SK-N-MC (cell line): ENCODE measurements at regions not wholly inside any gene's neighbourhood (a gene's known extent, or its start where the extent isn't known, plus 50 kb on each side); places are given as distances from the start of the nearest gene placed in this dataset.

Source experiments
- DNase-seq: peaks from one replicate; pipeline ENCODE4 v3.0.0-alpha.2; 2011; ENCODE audit warnings: low read depth, low spot score
- H3K27ac ChIP-seq: fragments of 200-600 bp; sonication (generic); 2 replicates; pipeline ENCODE4 v1.5.1; 2016; ENCODE audit warnings: mixed run types
- H3K36me3 ChIP-seq: fragments of 200-600 bp; sonication (generic); 2 replicates; pipeline ENCODE4 v1.6.1; 2017; ENCODE audit warnings: antibody characterized with exemption, low read length, mixed read lengths; ENCODE audit not compliant: insufficient read depth
- H3K4me3 ChIP-seq: fragments of 200-600 bp; sonication (generic); 2 replicates; pipeline ENCODE4 v1.5.1; 2016
- H3K9ac ChIP-seq: fragments of 200-600 bp; sonication (generic); 2 replicates; pipeline ENCODE4 v1.8.0; 2017; ENCODE audit warnings: mixed run types, mixed read lengths; ENCODE audit not compliant: insufficient read length
- H3K9me3 ChIP-seq: fragments of 200-600 bp; sonication (generic); 2 replicates; pipeline ENCODE4 v1.6.1; 2017; ENCODE audit warnings: low read depth, mild to moderate bottlenecking, antibody characterized with exemption, low read length, moderate library complexity, mixed read lengths
- EZH2 ChIP-seq: fragments of 200-600 bp; sonication (generic); IDR thresholded peaks from one replicate; pipeline ENCODE4 v1.6.1; 2017; ENCODE audit warnings: antibody characterized with exemption
- FOXP2 ChIP-seq: optimal IDR thresholded peaks from 2 replicates; pipeline ENCODE3; 2011; ENCODE audit warnings: mild to moderate bottlenecking, moderate library complexity; ENCODE audit not compliant: insufficient read depth; ENCODE audit errors: extremely low read length, control extremely low read depth
- POLR2AphosphoS5 ChIP-seq: IDR thresholded peaks from 2 replicates; pipeline ENCODE4 v1.6.1; 2012; ENCODE audit warnings: mild to moderate bottlenecking, low read depth, low read length, borderline replicate concordance

DNA sequence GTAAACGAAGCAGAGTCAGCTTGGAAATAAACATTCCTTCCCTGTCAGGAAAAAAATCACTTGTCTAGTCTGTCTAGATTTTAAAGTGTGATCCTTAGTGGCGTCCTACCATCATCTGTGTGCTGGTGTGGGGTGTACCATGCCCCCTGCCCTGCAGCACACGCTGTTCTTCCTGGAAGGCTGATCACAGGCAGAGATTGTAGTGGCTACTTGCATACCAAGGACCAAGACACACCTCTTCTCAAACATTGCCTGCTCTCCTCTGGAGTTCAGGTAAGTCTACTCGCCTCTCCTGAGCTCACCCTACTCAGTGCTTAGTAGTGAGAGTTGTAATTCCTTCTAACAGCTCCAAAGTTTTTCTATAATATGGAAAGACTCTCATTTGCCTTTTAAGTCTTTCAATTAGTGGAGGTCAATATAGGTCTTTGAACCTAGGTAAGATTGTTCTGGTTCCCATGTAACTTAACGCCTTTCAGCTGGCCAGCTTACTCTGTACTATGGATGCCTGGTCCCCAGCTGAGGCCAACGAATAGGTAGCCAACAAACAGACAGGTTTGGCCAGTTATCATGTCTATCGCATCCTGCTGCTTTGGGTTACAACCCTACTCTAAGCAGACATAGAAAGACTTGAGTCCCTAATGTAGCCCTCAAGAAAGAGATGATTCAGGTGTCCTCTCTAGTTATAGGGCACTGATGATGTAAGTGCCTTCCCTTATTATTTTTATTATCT, 55.4 kb downstream of the XCL1 start:
- TF ChIP-seq FOXP2 (no peak), POLR2AphosphoS5 (no peak), EZH2 (no peak)
- no peaks in the 10 kb centered on the region for H3K36me3 ChIP-seq
- no peaks in the 10 kb centered on the region for H3K9me3 ChIP-seq
- no peak overlapping the region for H3K4me3 ChIP-seq
- H3K9ac ChIP-seq: no peak overlapping the region
- no peak for DNase-seq
- no peak overlapping the region for H3K27ac ChIP-seq

DNA sequence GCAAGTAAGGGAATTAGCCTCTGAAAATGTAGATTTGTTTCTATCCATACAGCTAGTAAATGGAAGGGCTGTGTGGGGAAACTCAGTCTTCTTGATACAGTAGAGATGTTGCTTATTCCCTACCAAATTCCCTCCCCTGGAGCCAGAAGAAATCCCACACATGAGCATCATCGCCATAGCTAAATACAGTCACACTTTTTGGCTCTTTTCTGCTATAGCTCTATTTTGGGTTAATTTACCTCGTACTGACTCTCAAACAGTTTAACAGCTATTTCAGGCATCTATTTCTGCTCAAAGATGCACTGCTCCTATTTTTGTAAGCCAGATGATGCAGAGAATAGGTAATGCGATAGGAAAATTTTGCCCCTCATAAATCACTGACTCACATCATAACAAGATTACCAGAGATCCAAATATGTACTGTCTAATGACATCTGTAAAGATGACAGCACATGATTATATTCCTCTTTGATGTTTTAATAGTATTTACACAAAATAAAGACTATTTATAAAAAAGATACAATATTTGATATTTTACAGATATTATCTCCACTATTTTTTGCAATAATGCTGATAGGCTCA, 58.6 kb downstream of the XCL1 start:
- Histone ChIP-seq H3K9ac (no peak overlapping the region), H3K27ac (no peak overlapping the region), H3K9me3 (no peaks in the 10 kb centered on the region), H3K4me3 (no peak overlapping the region), H3K36me3 (no peaks in the 10 kb centered on the region)
- TF ChIP-seq EZH2 (no peak), FOXP2 (no peak), POLR2AphosphoS5 (no peak)
- no peak for DNase-seq

DNA sequence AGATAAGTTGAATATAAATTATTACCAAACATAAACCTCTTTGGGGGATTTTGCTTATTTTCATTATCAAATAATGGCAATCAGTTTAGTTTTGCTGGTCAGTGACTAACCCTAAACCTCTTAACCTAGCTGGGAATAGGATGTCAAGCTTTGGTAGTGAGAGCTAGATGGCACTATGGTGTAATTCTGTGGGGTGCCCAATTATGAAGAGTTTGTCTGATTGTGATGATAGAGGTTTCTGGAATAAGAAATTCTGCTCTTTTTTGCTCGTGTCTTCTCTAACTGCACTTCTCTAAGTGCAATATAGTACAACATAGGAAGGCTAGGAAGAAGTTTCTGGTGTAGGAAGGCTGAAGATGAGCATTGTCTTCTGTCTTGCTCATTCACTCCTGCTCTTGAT, 59.8 kb downstream of the XCL1 start:
- no peak overlapping the region for H3K9ac ChIP-seq
- H3K27ac ChIP-seq: no peak overlapping the region
- no peaks in the 10 kb centered on the region for H3K9me3 ChIP-seq
- no peaks in the 10 kb centered on the region for H3K36me3 ChIP-seq
- no peak for DNase-seq
- TF ChIP-seq FOXP2: no peak
- no peak for TF ChIP-seq POLR2AphosphoS5
- TF ChIP-seq EZH2: no peak
- no peak overlapping the region for H3K4me3 ChIP-seq

DNA sequence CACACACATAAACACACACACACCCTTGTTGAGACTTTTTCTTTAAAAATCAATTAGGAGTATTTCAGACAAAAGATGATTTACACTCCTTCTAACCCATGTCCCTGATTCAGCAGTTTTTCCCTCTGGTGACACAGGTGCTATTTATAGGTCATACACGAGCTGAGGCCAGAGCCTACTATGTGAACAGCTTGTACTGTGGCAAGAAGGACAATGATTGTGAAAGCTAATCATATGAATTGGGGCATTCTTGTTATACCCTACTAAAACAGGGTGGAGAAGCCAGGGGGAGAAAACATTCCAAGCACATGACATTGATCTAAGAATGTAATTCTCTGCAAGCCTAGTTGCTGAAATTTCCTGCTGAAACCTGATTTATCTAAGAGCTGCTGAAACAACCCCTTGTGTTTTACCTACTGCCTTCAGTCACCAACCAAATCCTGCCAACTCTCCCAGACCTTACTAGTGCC, 60.3 kb downstream of the XCL1 start:
- no peak overlapping the region for H3K9ac ChIP-seq
- no peak for TF ChIP-seq FOXP2
- TF ChIP-seq POLR2AphosphoS5: no peak
- no peak for TF ChIP-seq EZH2
- no peak overlapping the region for H3K27ac ChIP-seq
- H3K36me3 ChIP-seq: no peaks in the 10 kb centered on the region
- no peaks in the 10 kb centered on the region for H3K9me3 ChIP-seq
- no peak for DNase-seq
- H3K4me3 ChIP-seq: no peak overlapping the region

DNA sequence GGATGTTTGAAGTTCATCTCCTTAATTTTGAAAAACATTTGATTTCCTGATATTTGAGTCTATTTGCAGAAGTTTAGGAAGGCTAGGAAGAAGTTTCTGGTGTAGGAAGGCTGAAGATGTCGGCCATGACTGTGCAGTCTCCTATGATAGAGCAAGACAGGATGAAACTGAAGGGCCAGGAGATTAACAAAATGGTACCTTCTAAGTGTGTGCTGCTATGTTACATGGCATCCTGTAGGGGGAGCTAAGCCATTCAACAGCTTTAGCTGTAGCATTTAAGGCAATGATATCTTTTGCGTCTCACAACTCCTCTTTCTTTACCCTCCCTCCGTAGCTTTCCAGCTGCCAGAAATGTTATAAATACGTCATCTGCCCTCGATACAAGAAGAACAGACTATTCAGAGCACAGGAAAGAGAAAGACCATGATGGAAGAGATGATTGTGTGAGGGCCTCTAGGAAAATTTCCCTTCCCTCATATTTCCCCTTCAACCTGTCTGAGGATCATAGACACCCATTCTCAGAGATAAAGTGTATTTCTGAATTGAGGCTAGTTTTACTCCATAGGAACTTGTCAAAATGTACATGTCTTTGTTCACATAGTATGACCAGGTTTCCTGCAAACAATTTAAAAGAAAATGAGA, 61.1 kb downstream of the XCL1 start:
- no peaks in the 10 kb centered on the region for H3K9me3 ChIP-seq
- peak; percentile 8 for DNase-seq
- TF ChIP-seq POLR2AphosphoS5 (no peak), FOXP2 (no peak), EZH2 (no peak)
- no peak overlapping the region for H3K9ac ChIP-seq
- H3K27ac ChIP-seq: no peak overlapping the region
- no peak overlapping the region for H3K4me3 ChIP-seq
- H3K36me3 ChIP-seq: no peaks in the 10 kb centered on the region

DNA sequence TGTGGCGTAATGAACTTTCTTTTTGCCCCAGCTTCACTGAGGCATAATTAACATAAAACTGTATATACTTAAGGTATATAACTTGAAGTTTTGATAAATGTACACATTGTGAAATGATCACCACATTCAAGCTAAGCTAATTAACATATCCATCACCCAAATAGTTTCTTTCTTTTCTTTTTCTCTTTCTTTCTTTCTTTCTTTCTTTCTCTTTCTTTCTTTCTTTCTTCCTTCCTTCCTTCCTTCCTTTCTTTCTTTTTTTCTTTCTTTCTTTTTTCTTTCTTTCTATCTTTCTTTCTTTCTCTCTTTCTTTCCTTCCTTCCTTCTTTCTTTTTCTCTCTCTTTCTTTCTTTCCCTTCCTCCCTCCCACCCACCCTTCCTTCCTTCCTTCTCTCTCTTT, 62.5 kb downstream of the XCL1 start:
- Histone ChIP-seq H3K9me3 (no peaks in the 10 kb centered on the region), H3K9ac (no peak overlapping the region)
- no peak for DNase-seq

DNA sequence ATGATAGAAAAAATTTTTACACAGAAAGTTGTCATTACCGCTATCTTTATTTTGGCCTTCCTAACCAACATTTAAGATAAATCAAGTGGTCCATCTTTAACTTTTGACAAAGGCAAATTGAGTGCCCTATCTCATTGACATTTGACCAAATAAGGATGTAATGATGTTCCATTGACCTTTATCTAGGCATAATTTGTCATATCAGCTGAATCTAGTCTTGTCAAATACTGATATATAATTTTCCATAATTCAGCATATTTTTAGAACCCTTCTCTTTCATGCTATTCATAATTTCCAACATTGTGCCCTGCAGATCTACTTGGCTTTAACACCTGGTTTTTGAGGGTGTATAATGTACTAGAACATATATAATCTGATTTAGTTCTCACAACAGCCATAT, 63.8 kb downstream of the XCL1 start:
- Histone ChIP-seq H3K36me3 (no peaks in the 10 kb centered on the region), H3K9ac (no peak overlapping the region), H3K27ac (no peak overlapping the region), H3K9me3 (no peaks in the 10 kb centered on the region), H3K4me3 (no peak overlapping the region)
- DNase-seq: no peak
- TF ChIP-seq POLR2AphosphoS5: no peak
- TF ChIP-seq FOXP2: no peak
- no peak for TF ChIP-seq EZH2

More for the DNA sequence above, 62.5 kb downstream of the XCL1 start:
- TF ChIP-seq POLR2AphosphoS5 (no peak), EZH2 (no peak)
- Histone ChIP-seq H3K36me3 (no peaks in the 10 kb centered on the region), H3K4me3 (no peak overlapping the region), H3K27ac (no peak overlapping the region)

DNA sequence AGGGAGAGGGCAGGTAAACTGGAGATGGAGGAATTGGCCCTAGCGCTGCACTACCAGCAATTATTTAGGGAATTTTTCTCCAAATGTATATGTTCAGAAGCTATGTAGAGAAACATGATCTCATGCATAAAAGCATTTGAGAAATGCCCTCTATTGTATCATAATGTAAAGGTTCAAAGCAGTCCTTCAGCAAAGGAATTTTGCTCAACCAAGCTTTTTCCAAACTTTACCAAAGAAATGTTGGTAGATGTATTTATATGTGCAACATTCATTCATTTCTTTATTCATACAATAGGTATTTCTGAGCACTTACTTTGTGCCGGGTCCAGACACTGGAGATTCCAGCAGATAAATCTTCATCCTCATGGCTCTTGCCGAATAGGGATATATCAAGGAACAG, 64.4 kb downstream of the XCL1 start:
- DNase-seq: no peak
- Histone ChIP-seq H3K27ac (no peak overlapping the region), H3K9ac (no peak overlapping the region), H3K4me3 (no peak overlapping the region), H3K36me3 (no peaks in the 10 kb centered on the region), H3K9me3 (no peaks in the 10 kb centered on the region)
- TF ChIP-seq POLR2AphosphoS5 (no peak), EZH2 (no peak), FOXP2 (no peak)

DNA sequence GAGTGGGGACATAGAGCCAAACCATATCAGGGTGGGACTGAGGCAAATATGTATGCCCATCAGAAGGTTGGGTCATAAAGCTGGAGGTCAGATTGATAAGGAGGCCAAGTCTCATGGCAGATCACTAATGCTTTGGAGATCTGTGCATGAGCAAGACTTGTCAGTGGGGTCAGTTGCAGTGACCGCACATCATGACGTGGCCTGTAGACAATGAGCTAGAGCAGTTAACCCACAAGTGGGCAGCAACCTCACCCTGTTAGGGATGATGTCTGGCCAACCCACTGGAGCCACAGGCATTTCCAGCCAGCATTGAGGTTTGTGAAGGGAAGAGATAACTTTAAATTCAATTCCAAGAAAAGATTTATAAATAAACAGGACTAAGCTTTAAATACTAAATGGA, 66.7 kb downstream of the XCL1 start:
- Histone ChIP-seq H3K4me3 (no peak overlapping the region), H3K9me3 (no peaks in the 10 kb centered on the region), H3K27ac (no peak overlapping the region), H3K36me3 (no peaks in the 10 kb centered on the region), H3K9ac (no peak overlapping the region)
- DNase-seq: no peak
- TF ChIP-seq FOXP2 (no peak), EZH2 (no peak), POLR2AphosphoS5 (no peak)
